OCI-LY3 (cell line): ENCODE measurements at regions not wholly inside any gene's neighbourhood (a gene's known extent, or its start where the extent isn't known, plus 50 kb on each side); places are given as distances from the start of the nearest gene placed in this dataset.

Experiments
- CTCF ChIP-seq: fragments of 200-600, 300-600 bp; sonication (generic); IDR thresholded peaks from 2 replicates; pipeline ENCODE4 v1.5.1; 2014; ENCODE audit warnings: antibody characterized with exemption, low read length, low read depth
- EZH2phosphoT487 ChIP-seq: fragments of 200-600 bp; shearing (Covaris generic); IDR thresholded peaks from 2 replicates; pipeline ENCODE4 v1.6.1; 2018; ENCODE audit warnings: antibody characterized with exemption, mixed run types, low read depth

DNA sequence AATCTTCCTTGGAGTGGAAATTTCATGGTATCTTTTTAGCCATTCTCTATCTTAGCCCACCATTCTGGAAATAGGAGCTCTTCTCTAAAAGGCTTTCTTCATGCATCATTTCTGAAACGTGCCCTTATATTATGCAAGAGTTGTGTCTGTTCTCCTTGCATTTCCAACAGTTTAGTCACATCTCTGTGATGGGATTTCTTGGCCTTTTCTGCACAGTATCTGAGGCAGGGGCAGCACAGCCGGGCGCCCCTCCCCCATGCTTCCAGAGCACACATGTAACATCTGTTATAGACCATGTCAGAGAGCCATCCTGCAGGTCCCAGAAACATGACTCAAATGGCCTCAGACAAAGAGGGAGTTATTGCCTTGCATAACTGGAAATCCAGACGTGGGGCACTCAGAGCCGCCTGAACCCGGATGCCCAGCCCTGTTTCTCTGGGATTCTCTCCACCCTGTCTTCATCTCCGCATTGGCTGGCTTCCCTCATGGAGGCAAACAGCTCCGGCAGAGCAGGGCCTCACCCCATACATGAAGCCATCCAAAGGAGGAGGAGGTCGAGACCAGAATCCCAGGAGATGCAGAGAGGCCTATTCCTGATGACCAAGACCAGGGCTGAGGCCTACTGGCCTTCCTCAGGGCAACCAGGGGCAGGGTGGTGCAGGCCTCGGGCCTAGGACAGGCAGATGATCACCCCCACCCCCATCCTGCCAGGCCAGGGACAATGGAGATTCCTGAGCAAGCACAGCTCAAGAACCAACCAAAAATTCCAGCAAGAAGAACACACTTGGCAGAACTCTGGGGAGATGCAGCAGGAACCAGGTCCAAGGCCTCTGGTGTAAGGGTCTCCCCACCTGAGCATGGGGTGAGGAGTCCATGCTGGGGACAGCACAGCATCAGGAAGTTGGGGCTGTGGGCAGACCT lies 61.3 kb downstream of the IGLL5 start:
- no peak for TF ChIP-seq EZH2phosphoT487
- TF ChIP-seq CTCF, result no peak
